ENCODE measurements at regions not wholly inside any gene's neighbourhood (a gene's known extent, or its start where the extent isn't known, plus 50 kb on each side); places are given as distances from the start of the nearest gene placed in this dataset.

DNA sequence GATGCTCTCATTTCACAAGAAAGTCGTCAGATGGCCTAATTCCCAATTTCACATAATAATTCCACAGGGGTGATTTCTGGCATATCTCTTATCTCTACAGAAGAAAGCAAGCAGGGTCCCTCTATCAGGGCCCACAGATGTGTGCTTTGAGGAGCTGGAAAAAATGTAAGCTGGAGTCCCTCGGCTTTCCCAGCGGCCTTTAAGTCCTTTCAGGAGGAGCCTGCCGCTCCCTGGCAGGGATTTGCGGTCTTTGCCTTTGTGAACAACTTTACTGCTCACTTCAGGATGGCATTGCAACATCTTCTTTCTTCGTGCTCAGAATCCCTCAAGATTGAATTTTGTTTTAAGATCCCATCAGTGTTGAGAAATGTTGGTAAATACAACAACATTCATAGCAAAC is 83.0 kb downstream of the FZD10 start:
- H3K4me1 ChIP-seq = no peaks in the 10 kb centered on the region
- no peak overlapping the region for H3K4me3 ChIP-seq
- H3K9me3 ChIP-seq = no peaks in the 10 kb centered on the region
- no peaks in the 10 kb centered on the region for H3K27me3 ChIP-seq (ENCODE audit: low read depth)
- H3K36me3 ChIP-seq (replicated peaks) = no peaks in the 10 kb centered on the region
- DNase-seq (ENCODE audit: low spot score in 2 of 2) = no peak
- in situ Hi-C loops (cut with MboI; ENCODE audit: low sequenced_read_pairs) = no loop called here

DNA sequence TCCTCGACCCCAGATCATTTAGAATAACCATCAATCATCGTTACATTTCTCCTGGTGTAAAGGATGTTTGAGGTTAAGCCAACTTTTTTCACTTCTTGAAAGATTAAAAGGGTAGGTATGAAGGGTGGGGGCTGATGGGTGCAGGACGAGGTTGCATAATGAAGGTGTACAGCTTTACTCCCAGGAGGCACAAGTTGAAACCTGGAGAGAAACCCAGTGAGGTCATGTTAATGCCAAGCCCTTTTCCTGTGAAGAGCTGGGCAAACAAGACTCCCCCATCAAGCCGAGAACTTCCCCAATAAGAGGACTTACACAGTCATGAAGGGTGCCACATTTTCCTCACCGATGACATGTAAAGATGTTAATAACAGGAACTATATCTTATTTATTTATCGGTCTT is 84.3 kb downstream of the FZD10 start:
- H3K27me3 ChIP-seq (ENCODE audit: low read depth) = no peaks in the 10 kb centered on the region
- no peak overlapping the region for H3K4me3 ChIP-seq
- no peaks in the 10 kb centered on the region for H3K36me3 ChIP-seq (replicated peaks)
- in situ Hi-C loops (cut with MboI; ENCODE audit: low sequenced_read_pairs) = no loop called here
- no peaks in the 10 kb centered on the region for H3K9me3 ChIP-seq
- no peak for DNase-seq (ENCODE audit: low spot score in 2 of 2)
- no peaks in the 10 kb centered on the region for H3K4me1 ChIP-seq

DNA sequence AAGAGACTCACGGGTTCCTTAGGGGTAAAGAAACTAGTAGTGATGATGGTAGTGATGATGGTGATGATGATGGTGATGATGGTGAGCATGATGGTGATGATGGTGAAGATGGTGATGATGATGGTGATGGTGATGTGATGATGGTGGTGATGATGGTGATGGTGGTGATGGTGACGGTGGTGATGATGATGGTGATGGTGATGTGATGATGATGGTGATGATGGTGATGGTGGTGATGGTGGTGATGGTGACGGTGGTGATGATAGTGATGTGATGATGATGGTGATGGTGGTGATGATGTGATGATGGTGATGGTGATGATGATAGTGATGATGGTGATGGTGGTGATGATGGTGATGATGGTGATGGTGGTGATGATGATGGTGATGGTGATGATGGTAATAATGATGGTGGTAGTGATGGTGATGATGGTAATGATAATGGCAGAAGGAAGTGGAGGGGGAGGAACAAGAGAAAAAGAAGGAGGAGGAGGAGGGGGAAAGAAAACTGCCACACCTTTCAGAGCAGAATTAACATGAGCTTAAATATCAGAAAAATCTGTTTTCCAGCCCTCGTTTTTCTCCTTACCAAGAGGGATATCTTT is 85.5 kb downstream of the FZD10 start:
- in situ Hi-C loops (cut with MboI; ENCODE audit: low sequenced_read_pairs) = no loop called here
- Histone ChIP-seq H3K27me3 (ENCODE audit: low read depth) (no peaks in the 10 kb centered on the region), H3K4me3 (no peak overlapping the region), H3K9me3 (no peaks in the 10 kb centered on the region), H3K4me1 (no peaks in the 10 kb centered on the region), H3K36me3 (replicated peaks) (no peaks in the 10 kb centered on the region)
- no peak for DNase-seq (ENCODE audit: low spot score in 2 of 2)

DNA sequence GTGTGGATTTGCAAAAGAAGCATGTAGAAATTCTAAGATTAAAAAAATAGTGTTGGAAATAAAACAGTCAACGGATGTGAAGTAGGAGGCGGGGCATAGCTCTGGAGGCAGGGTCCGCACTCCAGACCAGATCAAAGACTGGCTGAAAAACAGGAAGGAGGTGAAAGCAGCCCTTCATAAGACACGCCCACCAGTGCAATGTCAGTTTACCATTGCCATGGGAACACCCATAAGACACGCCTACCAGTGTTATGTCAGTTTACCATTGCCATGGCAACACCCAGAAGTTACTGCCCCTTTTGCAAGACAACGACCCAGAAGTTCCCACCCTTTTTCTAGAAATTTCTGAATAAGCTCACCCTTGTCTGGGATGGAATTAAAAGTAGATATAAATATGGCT is 87.1 kb downstream of the FZD10 start:
- H3K9me3 ChIP-seq = no peaks in the 10 kb centered on the region
- no peaks in the 10 kb centered on the region for H3K4me1 ChIP-seq
- H3K27me3 ChIP-seq (ENCODE audit: low read depth) = no peaks in the 10 kb centered on the region
- no peak for DNase-seq (ENCODE audit: low spot score in 2 of 2)
- H3K36me3 ChIP-seq (replicated peaks) = no peaks in the 10 kb centered on the region
- H3K4me3 ChIP-seq = no peak overlapping the region
- in situ Hi-C loops (cut with MboI; ENCODE audit: low sequenced_read_pairs) = no loop called here

DNA sequence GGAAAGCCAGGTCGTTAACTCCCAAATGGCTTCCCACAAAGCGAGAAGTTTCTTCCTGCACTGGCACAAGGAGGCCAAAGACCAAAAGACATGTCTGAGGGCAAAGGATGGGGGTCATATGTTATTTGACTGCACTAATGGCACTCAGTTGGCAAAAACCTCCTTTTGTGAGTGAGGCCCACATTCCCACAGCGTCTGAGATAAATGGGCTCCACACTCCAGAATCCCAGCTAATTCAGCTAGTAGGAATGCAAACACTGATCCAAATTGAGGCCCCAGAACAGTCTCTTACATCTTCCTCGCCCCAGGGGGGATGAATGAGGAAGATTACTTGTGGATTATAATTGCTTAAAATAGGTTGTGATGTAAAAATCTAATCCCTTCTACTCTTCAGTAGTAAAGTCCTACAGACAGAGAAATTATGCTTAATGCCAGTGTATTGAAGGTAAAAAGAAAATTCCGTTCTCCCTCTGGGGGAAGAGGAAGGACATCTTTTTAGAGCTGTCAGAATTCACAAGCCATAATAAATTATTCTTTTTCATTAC is 86.4 kb upstream of the PIWIL1 start:
- no peak for DNase-seq (ENCODE audit: low spot score in 2 of 2)
- H3K4me3 ChIP-seq = no peak overlapping the region
- no peaks in the 10 kb centered on the region for H3K27me3 ChIP-seq (ENCODE audit: low read depth)
- H3K36me3 ChIP-seq (replicated peaks) = no peaks in the 10 kb centered on the region
- no peaks in the 10 kb centered on the region for H3K9me3 ChIP-seq
- H3K4me1 ChIP-seq = no peaks in the 10 kb centered on the region
- in situ Hi-C loops (cut with MboI; ENCODE audit: low sequenced_read_pairs) = no loop called here

DNA sequence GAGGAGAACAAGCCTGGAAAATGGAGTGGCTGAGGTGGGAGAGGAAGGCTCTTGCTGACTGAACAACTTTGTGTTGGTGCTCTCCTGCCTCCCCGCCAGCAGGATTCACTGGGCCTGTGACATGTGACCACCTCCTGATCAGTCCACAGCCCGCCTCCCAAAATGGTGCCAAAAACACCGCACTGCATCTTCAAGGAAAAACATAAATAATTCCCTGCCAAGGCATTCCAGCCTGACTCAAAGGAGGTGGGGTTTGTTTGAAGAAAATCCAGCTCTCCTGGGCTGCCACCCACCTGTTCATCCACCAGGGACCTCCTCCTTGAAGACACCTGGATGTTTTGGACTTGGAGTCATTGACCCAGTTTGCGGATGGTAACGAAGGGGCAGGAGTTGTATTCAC is 83.8 kb upstream of the PIWIL1 start:
- no peaks in the 10 kb centered on the region for H3K4me1 ChIP-seq
- no peaks in the 10 kb centered on the region for H3K36me3 ChIP-seq (replicated peaks)
- no peaks in the 10 kb centered on the region for H3K9me3 ChIP-seq
- H3K27me3 ChIP-seq (ENCODE audit: low read depth) = no peaks in the 10 kb centered on the region
- H3K4me3 ChIP-seq = no peak overlapping the region
- in situ Hi-C loops (cut with MboI; ENCODE audit: low sequenced_read_pairs) = no loop called here
- DNase-seq (ENCODE audit: low spot score in 2 of 2) = no peak

DNA sequence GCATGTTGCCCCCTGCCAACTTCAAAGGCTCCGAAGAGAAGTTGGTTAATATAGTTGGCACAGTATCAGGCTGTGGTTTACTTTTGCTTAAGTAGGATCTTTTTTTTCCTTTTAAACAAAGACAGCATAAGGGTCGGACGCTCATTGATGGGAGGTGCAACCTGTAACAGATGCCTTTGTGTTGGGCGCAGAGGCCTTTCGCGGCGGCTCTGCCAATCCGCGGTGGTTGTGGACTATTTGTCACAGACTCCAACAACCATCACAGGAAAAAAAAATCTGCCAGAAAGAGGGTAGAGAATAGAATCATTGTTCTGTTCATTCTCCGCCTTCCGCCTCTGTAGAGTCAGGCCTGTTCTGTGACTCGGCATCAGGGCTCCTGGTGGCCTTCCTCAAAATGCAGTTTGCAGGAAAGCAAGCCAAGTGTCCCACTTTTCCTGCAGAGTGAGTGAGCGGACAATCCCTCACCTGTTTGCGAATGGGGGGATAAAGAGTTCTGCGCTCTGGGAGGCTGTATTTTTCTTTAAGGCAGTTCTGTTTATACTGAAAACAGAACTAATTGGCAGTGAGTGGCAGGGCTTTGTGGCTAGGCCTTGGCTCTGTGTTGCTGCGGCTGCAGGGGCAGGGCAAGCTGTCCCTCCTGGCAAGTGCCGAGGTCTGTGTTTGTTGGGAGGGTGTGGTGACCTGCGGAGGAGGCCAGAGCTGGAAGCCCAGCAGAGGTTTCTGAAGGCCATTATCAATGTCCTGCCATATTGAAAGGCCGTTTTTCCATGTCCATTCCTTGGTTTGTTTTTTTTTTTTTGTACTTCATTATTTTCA is 83.0 kb upstream of the PIWIL1 start:
- no peaks in the 10 kb centered on the region for H3K36me3 ChIP-seq (replicated peaks)
- no peak overlapping the region for H3K4me3 ChIP-seq
- no peaks in the 10 kb centered on the region for H3K9me3 ChIP-seq
- no peaks in the 10 kb centered on the region for H3K4me1 ChIP-seq
- H3K27me3 ChIP-seq (ENCODE audit: low read depth) = no peaks in the 10 kb centered on the region
- in situ Hi-C loops (cut with MboI; ENCODE audit: low sequenced_read_pairs) = no loop called here
- no peak for DNase-seq (ENCODE audit: low spot score in 2 of 2)

DNA sequence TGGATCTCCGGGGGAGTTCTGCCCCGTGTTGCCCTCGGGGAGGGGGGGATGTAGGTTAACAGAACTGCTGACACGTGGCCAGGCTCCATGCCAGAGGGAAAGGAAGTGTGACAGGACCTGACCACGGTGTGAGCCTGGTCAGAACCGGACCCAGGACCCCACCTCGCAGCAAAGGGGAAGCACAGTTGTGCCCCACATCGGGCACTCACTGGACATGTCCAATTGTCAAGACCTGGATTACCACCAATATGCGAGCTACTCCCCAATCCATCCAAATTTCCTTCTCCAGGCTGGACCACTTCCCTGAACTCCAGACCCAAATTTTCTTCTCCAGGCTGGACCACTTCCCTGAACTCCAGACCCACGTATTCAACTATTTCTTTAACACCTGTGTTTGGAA is 78.8 kb upstream of the PIWIL1 start:
- Histone ChIP-seq H3K9me3 (no peaks in the 10 kb centered on the region), H3K36me3 (replicated peaks) (no peaks in the 10 kb centered on the region), H3K4me1 (no peaks in the 10 kb centered on the region), H3K4me3 (no peak overlapping the region), H3K27me3 (ENCODE audit: low read depth) (no peaks in the 10 kb centered on the region)
- DNase-seq (ENCODE audit: low spot score in 2 of 2) = no peak
- in situ Hi-C loops (cut with MboI; ENCODE audit: low sequenced_read_pairs) = no loop called here

DNA sequence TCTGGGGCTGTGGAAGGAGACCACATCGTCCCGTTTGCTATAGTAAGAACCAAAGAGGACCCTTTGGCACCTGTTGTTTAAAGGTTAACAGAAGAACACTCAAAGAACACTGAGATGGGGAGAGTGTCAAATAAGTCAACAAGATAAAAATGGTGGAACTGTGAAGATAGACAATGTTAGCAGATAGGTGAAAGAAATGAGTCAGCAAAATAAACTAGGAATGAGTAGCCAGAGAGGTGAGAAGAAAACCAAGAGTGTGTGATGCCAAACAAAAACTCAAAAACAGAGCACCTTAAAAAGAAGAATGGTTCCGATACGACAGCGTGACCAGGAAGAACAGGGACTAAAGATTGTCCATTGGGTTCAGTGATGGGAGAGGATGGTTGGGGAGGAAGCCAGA is 74.7 kb upstream of the PIWIL1 start:
- Histone ChIP-seq H3K36me3 (replicated peaks) (no peaks in the 10 kb centered on the region), H3K9me3 (no peaks in the 10 kb centered on the region), H3K27me3 (ENCODE audit: low read depth) (no peaks in the 10 kb centered on the region), H3K4me1 (no peaks in the 10 kb centered on the region), H3K4me3 (no peak overlapping the region)
- no peak for DNase-seq (ENCODE audit: low spot score in 2 of 2)
- in situ Hi-C loops (cut with MboI; ENCODE audit: low sequenced_read_pairs) = no loop called here

DNA sequence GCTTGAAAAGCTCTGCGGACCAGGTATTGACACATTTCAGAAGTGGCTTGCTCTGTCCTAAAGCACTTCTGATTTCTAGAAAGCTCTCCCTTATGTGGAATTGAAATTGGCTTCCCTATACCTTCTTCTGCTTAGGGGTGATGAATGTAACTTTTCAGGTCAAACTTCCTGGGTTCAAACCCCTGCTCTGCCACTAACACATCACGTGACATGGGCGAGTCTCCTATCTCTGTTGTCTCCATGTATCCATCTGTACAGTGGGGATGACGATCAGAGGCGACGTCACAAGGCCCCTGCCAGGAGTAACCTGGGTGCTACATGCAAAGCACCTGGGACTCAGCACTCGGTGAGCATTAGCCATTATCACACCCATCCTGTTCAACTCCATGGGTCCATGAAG is 73.7 kb upstream of the PIWIL1 start:
- DNase-seq (ENCODE audit: low spot score in 2 of 2) = no peak
- H3K9me3 ChIP-seq = no peaks in the 10 kb centered on the region
- no peak overlapping the region for H3K4me3 ChIP-seq
- no peaks in the 10 kb centered on the region for H3K36me3 ChIP-seq (replicated peaks)
- H3K4me1 ChIP-seq = no peaks in the 10 kb centered on the region
- H3K27me3 ChIP-seq (ENCODE audit: low read depth) = no peaks in the 10 kb centered on the region
- in situ Hi-C loops (cut with MboI; ENCODE audit: low sequenced_read_pairs) = no loop called here

DNA sequence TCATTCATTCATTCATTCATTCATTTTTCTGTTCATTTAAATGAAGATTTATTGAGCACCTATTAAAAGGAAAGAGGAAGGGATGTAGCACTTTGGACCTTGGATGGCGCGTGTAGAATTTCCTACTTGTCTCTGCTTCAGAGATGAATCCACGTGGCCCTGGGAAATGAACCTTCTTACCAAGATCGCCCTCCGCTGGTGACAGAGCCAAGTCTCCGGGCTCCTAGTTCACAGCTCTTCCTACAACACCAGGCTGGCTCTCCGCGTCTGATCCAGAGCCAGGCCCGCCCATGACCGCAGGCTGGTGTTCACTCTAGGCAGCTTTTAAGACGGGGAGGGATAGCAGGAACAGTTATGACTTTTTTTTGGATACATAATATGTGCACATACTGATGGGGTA is 70.9 kb upstream of the PIWIL1 start:
- Histone ChIP-seq H3K36me3 (replicated peaks) (no peaks in the 10 kb centered on the region), H3K27me3 (ENCODE audit: low read depth) (no peaks in the 10 kb centered on the region), H3K4me1 (no peaks in the 10 kb centered on the region), H3K9me3 (no peaks in the 10 kb centered on the region), H3K4me3 (no peak overlapping the region)
- peak in 1 of 2 experiments; percentile 36 for DNase-seq (ENCODE audit: low spot score in 2 of 2)
- in situ Hi-C loops (cut with MboI; ENCODE audit: low sequenced_read_pairs) = no loop called here

DNA sequence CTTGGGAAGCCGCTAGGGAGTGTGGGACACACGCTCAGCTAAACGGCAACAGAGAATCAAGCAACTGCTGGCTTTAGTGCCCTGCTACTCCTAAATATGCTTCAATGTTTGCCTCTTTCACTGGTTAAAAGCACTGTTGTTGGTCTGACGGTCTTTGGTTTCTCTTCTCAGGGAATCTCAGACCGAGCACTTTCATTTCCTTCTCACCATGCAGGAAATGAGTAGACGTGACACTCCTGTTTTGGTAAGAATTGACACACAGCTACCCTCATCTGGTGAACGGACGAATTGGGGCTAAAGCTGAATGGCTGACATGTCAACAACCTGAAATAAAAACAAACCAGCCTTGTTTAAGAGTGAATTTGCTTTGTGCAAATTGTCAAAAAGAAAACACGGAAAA is 57.5 kb upstream of the PIWIL1 start:
- no peaks in the 10 kb centered on the region for H3K9me3 ChIP-seq
- H3K4me1 ChIP-seq = no peaks in the 10 kb centered on the region
- DNase-seq (ENCODE audit: low spot score in 2 of 2) = no peak
- no peaks in the 10 kb centered on the region for H3K27me3 ChIP-seq (ENCODE audit: low read depth)
- no peaks in the 10 kb centered on the region for H3K36me3 ChIP-seq (replicated peaks)
- H3K4me3 ChIP-seq = no peak overlapping the region
- in situ Hi-C loops (cut with MboI; ENCODE audit: low sequenced_read_pairs) = no loop called here

DNA sequence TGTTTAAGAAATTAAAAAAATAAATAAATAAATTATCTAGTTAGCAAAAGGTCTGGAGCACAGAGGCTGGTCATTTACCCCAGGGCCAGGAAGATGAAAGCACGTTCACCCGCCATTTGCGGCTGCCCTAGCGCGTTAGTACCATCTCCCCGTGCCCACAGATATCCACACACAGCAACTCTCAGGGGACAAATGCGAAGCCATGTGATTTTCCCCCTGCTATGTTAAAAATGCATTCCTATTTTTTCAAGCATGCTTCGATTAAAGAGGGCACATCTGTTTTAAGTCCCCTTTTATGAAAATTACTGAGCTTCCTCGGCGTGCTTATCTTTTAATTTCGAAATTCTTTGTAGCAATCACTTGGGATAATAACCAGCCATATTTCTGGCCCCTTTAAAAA is 56.9 kb upstream of the PIWIL1 start:
- no peaks in the 10 kb centered on the region for H3K9me3 ChIP-seq
- in situ Hi-C loops (cut with MboI; ENCODE audit: low sequenced_read_pairs) = no loop called here
- H3K36me3 ChIP-seq (replicated peaks) = no peaks in the 10 kb centered on the region
- H3K27me3 ChIP-seq (ENCODE audit: low read depth) = no peaks in the 10 kb centered on the region
- no peak for DNase-seq (ENCODE audit: low spot score in 2 of 2)
- H3K4me3 ChIP-seq = no peak overlapping the region
- no peaks in the 10 kb centered on the region for H3K4me1 ChIP-seq

DNA sequence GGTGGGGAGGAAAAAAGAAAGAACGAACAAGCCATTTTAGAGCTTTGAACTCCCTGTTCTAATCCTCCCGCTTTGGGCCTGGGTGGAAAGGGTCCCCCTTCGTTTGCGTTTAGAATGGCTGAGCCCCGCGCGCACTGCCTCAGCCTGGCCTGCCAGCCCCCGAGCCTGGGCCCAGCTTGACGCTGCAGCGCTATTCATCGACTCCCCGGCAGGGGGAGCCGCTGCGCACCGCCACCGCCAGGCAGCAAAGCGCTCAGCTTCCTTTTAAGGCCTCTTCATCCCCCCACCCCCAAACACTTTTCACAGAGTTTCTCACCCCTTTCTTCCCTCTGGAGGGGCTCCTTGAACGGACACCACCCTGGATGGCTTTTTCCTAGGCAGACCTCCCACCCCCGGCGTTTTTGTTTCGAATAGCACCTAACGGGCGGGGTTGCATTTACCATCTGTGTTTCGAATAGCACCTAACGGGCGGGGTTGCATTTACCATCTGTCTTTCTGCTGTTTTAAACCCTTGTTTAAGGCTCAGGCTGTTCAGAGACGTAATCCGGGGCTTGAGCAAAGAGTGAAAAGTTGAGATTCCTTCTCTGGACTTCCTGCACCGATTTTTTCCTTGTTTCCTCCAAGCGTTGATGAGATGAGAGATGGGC is 56.4 kb upstream of the PIWIL1 start:
- no peak overlapping the region for H3K4me3 ChIP-seq

More for the DNA sequence above, 56.4 kb upstream of the PIWIL1 start:
- H3K27me3 ChIP-seq (ENCODE audit: low read depth) = no peaks in the 10 kb centered on the region
- H3K9me3 ChIP-seq = no peaks in the 10 kb centered on the region
- H3K36me3 ChIP-seq (replicated peaks) = no peaks in the 10 kb centered on the region
- DNase-seq (ENCODE audit: low spot score in 2 of 2) = peak in 1 of 2 experiments; percentile 17
- in situ Hi-C loops (cut with MboI; ENCODE audit: low sequenced_read_pairs) = no loop called here
- H3K4me1 ChIP-seq = no peaks in the 10 kb centered on the region
